ENCODE measurements at regions not wholly inside any gene's neighbourhood (a gene's known extent, or its start where the extent isn't known, plus 50 kb on each side); places are given as distances from the start of the nearest gene placed in this dataset.

DNA sequence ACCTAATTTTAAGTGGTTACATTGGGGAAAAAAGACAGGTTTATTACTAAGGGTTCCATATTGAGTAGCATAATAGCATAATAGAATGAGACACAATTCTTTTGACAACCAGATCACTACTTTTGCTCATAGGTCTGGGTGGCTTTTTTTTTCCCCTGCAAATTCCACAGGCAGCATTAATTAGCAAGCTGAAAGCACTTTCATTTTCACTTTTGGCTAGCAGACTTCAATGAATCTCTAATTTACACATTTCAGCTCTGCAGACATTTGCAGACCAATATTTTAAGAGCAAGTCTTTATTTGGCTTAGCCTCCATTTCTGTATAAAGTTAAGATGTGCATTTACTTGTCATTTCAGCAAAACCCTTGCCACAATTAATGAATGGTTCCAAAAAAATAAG, 185.5 kb downstream of the NOL4 start:
- no peaks in the 10 kb centered on the region for H3K36me3 ChIP-seq (ENCODE audit: insufficient read depth, low read length)
- peak overlapping the region; percentile 90 for H2AFZ ChIP-seq (ENCODE audit: low read length)
- H3K4me3 ChIP-seq (ENCODE audit: low read length, poor library complexity, severe bottlenecking) = peak overlapping the region; percentile 55
- H3K4me2 ChIP-seq (ENCODE audit: low read depth, low read length, poor library complexity, severe bottlenecking) = peak overlapping the region; percentile 62
- no peaks in the 10 kb centered on the region for H4K20me1 ChIP-seq (ENCODE audit: insufficient read depth, low read length, poor library complexity, severe bottlenecking)
- H3K9ac ChIP-seq (ENCODE audit: low read depth, low read length, poor library complexity, severe bottlenecking) = no peak overlapping the region
- H3K79me2 ChIP-seq (ENCODE audit: insufficient read depth, low read length) = no peaks in the 10 kb centered on the region
- H3K27me3 ChIP-seq (ENCODE audit: insufficient read depth, low read length, poor library complexity, severe bottlenecking) = no peaks in the 10 kb centered on the region
- no peaks in the 10 kb centered on the region for H3K4me1 ChIP-seq (ENCODE audit: insufficient read depth, low read length, poor library complexity, severe bottlenecking)
- no peaks in the 10 kb centered on the region for H3F3A ChIP-seq (ENCODE audit: low read depth)
- no peak for TF ChIP-seq EZH2phosphoT487 (IDR thresholded peaks at IDR 0.05; ENCODE audit: borderline replicate concordance)
- TF ChIP-seq, protein P1, sequence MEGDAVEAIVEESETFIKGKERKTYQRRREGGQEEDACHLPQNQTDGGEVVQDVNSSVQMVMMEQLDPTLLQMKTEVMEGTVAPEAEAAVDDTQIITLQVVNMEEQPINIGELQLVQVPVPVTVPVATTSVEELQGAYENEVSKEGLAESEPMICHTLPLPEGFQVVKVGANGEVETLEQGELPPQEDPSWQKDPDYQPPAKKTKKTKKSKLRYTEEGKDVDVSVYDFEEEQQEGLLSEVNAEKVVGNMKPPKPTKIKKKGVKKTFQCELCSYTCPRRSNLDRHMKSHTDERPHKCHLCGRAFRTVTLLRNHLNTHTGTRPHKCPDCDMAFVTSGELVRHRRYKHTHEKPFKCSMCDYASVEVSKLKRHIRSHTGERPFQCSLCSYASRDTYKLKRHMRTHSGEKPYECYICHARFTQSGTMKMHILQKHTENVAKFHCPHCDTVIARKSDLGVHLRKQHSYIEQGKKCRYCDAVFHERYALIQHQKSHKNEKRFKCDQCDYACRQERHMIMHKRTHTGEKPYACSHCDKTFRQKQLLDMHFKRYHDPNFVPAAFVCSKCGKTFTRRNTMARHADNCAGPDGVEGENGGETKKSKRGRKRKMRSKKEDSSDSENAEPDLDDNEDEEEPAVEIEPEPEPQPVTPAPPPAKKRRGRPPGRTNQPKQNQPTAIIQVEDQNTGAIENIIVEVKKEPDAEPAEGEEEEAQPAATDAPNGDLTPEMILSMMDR (conservative IDR thresholded peaks at IDR 0.05; ENCODE audit: low read length) = no peak
- no peaks in the 10 kb centered on the region for H3K9me2 ChIP-seq (replicated peaks; ENCODE audit: low read depth, low read length)
- no peaks in the 10 kb centered on the region for H3K9me3 ChIP-seq (ENCODE audit: insufficient read depth, low read depth, low read length)

DNA sequence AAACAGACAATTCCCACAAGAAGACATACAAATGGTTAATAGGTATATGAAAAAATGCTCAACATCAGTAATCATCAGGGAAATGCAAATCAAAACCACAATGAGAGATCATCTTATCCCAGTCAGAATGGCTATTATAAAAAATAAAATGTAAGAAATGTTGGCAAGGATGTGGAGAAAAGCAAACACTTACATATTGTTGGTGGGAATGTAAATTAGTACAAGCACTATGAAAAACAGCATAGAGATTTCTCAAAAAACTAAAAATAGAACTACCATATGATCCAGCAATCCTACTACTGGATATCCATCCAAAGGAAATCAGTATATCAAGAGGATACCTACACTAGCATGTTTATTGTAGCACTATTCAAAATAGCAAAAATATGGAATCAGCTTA, 186.6 kb downstream of the NOL4 start:
- no peak overlapping the region for H2AFZ ChIP-seq (ENCODE audit: low read length)
- no peaks in the 10 kb centered on the region for H4K20me1 ChIP-seq (ENCODE audit: insufficient read depth, low read length, poor library complexity, severe bottlenecking)
- TF ChIP-seq, protein P1 (conservative IDR thresholded peaks at IDR 0.05; ENCODE audit: low read length) = no peak
- TF ChIP-seq EZH2phosphoT487 (IDR thresholded peaks at IDR 0.05; ENCODE audit: borderline replicate concordance) = no peak
- H3F3A ChIP-seq (ENCODE audit: low read depth) = no peaks in the 10 kb centered on the region
- H3K36me3 ChIP-seq (ENCODE audit: insufficient read depth, low read length) = no peaks in the 10 kb centered on the region
- no peaks in the 10 kb centered on the region for H3K4me1 ChIP-seq (ENCODE audit: insufficient read depth, low read length, poor library complexity, severe bottlenecking)
- no peaks in the 10 kb centered on the region for H3K79me2 ChIP-seq (ENCODE audit: insufficient read depth, low read length)
- H3K4me3 ChIP-seq (ENCODE audit: low read length, poor library complexity, severe bottlenecking) = no peak overlapping the region
- H3K9me3 ChIP-seq (ENCODE audit: insufficient read depth, low read depth, low read length) = no peaks in the 10 kb centered on the region
- H3K4me2 ChIP-seq (ENCODE audit: low read depth, low read length, poor library complexity, severe bottlenecking) = no peak overlapping the region
- H3K27me3 ChIP-seq (ENCODE audit: insufficient read depth, low read length, poor library complexity, severe bottlenecking) = no peaks in the 10 kb centered on the region
- H3K9ac ChIP-seq (ENCODE audit: low read depth, low read length, poor library complexity, severe bottlenecking) = no peak overlapping the region
- no peaks in the 10 kb centered on the region for H3K9me2 ChIP-seq (replicated peaks; ENCODE audit: low read depth, low read length)

GRCh38 chr18:34033968-34034367, 190.7 kb downstream of the NOL4 start:
- H2AFZ ChIP-seq (ENCODE audit: low read length) = no peak overlapping the region
- H3K4me2 ChIP-seq (ENCODE audit: low read depth, low read length, poor library complexity, severe bottlenecking) = no peak overlapping the region
- peaks cover 5% of the 10 kb centered on the region; the same call in 1 of the 2 replicates for H3K9me3 ChIP-seq (ENCODE audit: insufficient read depth, low read depth, low read length)

More at GRCh38 chr18:34033968-34034367, 190.7 kb downstream of the NOL4 start:
- Histone ChIP-seq H3F3A (ENCODE audit: low read depth) (no peaks in the 10 kb centered on the region), H4K20me1 (ENCODE audit: insufficient read depth, low read length, poor library complexity, severe bottlenecking) (no peaks in the 10 kb centered on the region), H3K79me2 (ENCODE audit: insufficient read depth, low read length) (no peaks in the 10 kb centered on the region), H3K9me2 (replicated peaks; ENCODE audit: low read depth, low read length) (no peaks in the 10 kb centered on the region), H3K9ac (ENCODE audit: low read depth, low read length, poor library complexity, severe bottlenecking) (no peak overlapping the region), H3K4me1 (ENCODE audit: insufficient read depth, low read length, poor library complexity, severe bottlenecking) (no peaks in the 10 kb centered on the region), H3K36me3 (ENCODE audit: insufficient read depth, low read length) (no peaks in the 10 kb centered on the region), H3K27me3 (ENCODE audit: insufficient read depth, low read length, poor library complexity, severe bottlenecking) (no peaks in the 10 kb centered on the region), H3K4me3 (ENCODE audit: low read length, poor library complexity, severe bottlenecking) (no peak overlapping the region)
- TF ChIP-seq EZH2phosphoT487 (IDR thresholded peaks at IDR 0.05; ENCODE audit: borderline replicate concordance) = no peak
- TF ChIP-seq, protein P1 (conservative IDR thresholded peaks at IDR 0.05; ENCODE audit: low read length) = no peak

All from Loucy (cell line).